IPS DF 19.7 (cell line): ENCODE measurements at regions not wholly inside any gene's neighbourhood (a gene's known extent, or its start where the extent isn't known, plus 50 kb on each side); places are given as distances from the start of the nearest gene placed in this dataset.
"Not testable (repeated sequence)": the region's sequence is repeated elsewhere in the genome, so short reads cannot be mapped to it uniquely, and the experiment has no call there.

Experiments
- DNase-seq: peaks from one replicate; pipeline ENCODE4 v3.0.0-alpha.2; 2013; ENCODE audit warnings: low read depth, low spot score

DNA sequence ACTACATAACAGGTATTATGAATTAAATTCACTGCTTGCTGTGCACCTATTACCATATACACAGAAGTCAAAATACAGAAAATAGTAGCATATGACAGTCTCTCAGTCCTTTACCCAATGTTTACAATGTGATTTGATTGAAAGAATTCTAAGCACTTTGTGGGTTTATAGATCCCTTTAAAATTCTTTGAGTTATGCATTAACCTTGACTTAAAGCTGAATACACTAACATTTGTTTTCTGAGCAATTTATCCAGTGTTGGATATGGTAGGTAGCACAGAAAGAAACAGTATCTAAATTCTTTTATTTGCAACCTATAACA is 230.8 kb upstream of the DDI1 start:
- no peak for DNase-seq

DNA sequence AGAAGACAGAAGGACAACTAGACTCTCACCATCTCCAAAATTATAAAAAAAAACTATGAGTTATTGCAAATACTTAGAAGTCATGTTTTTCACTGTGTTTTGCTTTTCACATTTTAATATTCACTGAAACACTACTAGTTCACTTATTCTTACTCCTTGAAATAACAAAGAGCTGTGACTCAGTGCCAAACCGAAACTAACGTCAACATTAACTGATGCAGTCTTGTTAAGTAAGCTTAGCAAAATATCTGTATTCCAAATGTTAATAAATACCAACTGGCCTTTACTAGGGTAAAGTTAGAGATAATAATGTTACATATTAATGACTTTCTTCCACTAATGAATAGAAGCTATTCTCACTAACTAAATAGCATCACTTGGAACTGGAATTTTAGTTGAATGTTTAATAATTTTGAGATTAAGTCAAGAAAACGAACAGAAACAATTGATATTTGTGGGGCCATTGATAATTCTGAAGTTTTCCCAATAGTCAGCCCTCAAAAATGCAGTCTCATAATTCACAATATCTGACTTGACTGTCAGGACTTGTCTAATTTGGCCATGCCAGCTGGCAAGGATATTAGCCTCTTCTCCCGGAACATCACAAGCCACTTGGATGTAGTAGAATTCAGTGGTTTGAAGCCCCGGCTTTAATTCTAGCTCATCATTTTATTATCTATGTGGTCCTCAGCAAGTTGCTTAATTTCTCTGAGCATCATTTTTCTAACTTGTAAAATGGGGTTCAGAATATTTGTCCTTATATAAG is 230.1 kb upstream of the DDI1 start:
- no peak for DNase-seq

DNA sequence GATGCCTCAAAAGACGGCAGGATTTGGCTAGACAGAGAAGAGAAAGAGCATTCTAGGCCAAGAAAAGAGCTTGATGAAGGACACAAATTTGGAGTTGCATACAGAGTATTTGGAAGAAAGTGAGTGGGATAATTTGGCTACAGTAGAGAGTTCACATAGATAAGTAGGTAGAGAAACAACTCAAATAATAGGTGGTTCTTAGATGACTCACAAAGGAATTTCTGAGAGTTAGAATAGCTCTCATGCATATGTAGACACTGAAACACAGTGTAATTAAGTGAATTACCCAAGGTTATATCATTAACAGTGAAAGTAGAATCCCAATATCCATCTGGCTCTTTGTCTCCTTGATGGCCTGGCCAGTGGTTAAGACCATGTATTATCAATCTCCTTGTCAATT is 228.6 kb upstream of the DDI1 start:
- DNase-seq: no peak

DNA sequence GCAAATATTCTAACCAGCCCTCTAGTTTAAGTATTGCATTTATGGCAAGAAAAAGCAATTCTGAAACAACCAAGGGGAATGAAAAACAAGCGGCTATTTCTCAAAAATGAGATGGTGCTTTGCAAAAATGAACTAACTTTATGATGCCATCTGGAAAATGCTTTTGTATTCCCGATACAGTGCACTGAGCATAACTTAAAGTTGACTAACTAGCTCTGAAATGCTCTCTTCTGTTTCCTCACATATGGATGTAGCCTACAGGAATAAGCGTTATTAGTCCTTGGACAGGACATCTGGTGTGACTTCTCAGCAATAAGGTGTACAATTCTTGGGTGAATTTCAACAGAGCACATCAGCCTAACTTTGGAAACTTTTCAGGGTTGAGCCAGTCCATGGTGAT is 228.2 kb upstream of the DDI1 start:
- DNase-seq: no peak

DNA sequence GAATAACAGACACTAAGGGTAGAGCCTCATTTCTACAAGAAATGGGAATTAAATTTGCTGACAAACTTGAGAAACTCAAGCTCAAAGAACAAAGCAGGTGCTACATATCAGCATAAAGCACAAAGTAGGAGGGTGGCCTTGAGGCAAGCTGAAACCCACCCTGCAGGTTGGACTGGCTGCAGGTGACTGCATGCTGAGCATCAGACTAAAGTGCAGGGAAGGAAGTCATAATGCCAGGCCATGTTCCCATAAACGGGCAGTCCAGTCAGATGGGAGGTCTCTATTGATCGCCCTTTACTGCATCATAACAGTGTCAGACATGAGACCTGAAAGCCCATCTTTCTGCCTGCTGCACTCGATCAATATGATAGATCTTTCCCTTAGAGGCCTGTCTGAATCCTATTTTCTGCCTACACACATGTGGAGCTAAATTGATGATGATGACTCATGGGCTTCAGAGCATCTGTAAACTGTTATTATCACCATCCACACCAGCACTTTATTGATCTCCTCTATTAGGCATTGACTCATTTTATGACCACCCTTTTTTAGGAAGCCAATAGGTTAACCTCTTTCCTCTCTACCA is 224.5 kb upstream of the DDI1 start:
- DNase-seq: no peak

DNA sequence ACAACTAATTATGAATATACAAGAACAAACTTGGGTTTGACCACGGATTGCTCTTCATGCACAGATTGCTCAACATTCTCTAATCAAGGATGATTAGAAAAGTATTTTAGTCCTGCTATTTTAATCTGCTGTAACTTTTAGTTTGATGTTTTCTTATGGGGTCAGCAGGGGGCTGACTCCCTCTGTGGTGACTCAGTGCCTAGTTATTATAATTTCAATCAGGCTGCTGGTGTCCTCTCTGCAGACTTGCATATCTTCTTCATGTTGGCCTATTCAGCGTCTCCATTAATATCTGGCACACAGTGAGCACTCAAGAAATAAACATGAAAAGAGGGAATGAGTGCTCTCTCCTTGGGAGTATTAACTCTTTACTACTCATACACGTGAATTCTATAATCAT is 223.8 kb upstream of the DDI1 start:
- DNase-seq: no peak

DNA sequence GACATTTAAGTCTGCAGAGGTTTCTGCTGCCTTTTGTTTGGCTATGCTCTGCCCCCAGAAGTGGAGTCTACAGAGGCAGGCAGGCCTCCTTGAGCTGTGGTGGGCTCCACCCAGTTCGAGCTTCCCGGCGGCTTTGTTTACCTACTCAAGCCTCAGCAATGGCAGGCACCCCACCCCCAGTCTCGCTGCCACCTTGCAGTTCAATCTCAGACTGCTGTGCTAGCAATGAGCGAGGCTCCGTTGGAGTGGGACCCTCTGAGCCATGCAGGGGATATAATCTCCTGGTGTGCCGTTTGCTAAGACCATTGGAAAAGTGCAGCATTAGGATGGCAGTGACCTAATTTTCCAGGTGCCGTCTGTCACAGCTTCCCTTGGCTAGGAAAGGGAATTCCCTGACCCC is 216.1 kb upstream of the DDI1 start:
- not testable (repeated sequence) for DNase-seq

DNA sequence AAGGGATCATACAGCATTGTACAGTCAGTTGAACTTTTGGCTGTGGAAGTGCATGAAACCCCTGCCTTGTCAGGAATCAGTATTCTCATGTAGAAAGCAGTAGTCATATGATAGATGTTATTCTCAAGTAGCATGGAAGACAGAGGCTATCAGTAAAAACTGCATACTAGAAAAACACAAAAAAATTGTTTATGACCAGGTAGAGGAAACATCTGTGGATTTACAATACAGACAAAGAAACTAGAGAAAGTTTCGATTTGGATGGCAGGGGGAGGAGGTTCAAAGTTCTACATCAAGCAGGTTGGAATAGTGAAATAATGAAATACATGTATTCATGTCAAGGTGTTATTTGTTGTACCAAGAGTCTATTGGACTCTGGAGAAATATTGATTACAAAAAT is 212.3 kb upstream of the DDI1 start:
- DNase-seq: no peak

DNA sequence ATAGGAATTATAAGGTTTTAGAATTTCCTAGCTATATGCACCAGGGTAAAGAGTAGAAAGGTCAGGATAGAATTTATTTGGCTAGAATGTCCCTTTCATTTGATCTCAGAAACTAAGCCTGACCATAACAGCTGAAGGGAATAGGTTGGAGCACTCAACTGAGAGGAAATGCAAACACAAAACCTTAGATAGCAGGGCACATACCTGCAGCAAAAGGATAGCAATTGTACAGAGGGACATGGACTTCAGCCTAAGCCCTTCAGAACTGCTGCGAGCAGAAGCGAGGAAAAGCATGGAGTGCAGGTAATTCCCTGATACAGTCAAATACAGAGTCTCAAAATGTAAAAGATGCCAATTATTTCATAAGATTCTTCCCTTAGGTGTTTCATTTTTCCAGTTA is 211.0 kb upstream of the DDI1 start:
- DNase-seq: no peak

DNA sequence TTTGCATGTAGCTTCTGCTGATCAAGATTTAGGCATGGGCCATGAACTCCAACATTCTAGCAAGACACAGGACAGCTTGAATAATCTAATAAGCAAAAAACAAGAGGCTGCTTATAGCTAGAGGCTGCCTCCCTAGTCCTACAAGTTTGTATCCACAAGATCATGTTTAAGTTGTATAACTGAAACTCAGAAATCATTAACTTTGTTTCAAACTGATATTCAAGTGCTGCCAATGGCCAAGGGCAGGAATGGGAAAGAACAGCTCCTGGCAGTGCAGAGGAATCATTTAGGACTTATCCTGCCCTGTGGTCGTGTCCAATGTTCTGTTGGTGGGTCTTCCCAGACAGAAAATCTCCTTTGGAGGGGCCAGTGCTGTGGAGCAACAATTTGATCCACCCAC is 209.6 kb upstream of the DDI1 start:
- no peak for DNase-seq

DNA sequence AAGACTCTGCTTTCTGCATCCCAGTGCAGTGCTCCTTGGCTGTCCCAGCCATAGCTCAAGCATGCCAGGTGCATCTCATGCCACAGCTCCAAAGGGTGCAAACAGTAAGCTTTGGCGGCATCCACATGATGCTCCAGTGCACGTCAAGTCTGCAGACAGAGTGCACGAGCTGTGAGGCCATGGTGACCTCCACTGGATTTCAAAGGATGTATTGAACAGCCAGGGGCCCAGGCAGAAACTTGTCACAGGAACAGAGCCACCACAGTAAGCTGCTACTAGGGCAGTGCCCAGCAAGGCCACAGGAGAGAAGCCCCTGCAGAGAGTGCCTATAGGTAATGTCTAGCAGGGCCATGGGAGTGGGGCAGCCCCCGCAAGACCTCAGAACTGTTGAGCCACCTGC is 206.8 kb upstream of the DDI1 start:
- DNase-seq: no peak

DNA sequence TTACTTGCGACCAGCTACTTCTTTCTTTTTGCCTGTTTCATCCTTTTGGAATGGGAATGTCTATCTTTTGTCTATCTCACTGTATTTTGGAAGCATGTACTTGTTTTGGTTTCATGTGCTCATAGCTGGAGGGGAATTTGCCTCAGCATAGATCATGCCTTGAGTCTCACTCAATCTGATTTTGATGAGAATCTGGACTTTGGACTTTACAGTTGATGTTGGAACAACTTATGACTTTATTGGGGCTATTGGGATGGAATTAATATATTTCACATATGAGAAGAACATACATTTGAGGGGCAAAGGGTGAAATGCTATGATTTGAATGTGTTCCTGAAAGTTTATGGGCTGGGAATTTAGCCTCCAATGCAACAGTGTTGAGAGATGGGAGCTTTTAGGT is 206.2 kb upstream of the DDI1 start:
- DNase-seq: no peak

DNA sequence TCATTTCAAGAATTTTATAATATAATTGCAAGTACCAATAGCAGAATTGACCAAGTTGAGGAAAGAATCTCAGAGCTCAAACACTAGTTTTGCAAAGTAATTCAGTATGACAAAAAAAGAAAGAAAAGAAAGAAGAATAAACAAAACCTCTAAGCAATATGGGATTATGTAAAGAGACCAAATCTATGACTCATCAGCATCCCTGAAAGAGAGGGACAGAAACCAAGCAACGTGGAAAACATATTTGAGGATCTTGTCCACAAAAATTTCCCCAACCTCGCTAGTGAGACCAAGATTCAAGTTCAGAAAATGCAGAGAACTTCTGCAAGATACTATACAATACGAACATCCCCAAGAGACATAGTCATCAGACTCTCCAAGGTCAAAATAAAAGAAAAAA is 203.7 kb upstream of the DDI1 start:
- no peak for DNase-seq

DNA sequence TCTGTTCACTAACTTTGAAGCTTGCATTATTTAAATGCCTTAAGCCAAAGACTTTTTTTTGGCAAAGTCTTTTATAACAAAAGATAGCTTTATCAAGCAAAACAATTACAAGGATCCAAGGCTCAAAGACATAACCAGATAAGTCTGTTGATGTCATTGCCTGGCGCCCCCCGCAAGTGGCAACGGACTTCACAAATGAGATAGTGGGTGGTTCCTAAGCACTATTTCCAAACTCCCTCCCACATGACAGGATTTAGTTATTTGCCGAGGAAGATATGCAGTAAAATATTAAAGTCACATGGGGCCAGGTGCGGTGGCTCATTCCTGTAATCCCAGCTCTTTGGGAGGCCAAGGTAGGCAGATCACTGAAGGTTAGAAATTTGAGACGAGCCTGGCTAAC is 194.2 kb upstream of the DDI1 start:
- DNase-seq: no peak

DNA sequence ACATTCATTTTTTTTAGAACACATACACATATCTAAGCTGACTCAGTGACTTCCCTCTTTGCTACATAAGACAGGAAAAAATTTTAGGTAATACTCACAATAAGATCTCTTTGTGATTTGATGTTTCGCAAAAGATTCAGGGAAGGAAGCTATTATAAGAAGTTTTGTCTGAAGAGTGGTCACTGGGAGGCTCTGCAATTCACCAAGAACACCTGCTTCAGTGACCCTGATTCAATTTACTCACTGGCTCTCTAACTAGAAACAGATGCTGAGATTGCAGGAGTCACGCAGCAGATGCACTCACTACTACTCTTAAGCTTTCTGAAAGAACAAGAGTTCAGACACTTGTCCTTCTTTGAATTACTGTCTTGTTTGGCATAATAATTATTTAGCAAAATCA is 193.6 kb upstream of the DDI1 start:
- no peak for DNase-seq

DNA sequence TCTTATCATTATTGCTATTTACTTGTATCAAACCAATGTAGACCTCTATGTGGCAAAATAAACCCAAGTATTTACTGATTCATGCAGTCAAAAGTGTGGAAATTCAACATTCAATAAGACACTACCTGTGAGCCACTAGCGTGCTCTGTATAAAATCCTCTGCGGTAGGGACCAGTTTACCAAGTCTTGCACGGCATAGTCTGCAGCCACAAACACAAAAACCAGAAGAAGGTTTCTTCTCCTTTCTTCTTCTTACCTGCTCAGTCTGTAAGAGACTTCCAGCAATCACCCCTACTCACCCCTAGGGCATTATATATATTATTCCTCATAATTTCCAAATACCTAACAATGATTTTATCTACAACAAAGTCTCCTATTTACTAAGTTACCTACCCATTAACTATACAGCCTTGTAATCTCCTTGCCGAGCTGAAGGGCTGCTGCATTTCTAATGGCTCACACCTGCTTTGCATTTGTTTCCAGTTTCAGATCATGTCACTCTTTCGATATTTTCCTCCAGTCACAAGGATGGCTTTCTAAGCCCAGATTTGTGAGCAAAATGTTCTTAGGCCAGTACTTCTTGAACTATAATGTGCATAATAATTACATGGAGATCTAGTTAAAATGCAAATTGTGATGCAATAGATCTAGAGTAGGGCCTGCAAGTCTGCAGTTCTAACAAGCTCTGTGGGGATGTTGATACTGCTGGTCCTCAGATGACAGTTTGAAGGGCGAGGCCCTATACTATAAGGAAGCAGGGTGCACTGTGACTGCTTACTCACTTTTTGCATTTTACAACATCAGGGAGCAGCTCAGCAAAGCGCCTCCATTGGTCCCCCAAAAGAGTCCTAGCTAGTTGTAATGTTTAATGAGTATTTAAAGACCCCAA is 191.9 kb upstream of the DDI1 start:
- DNase-seq: no peak

DNA sequence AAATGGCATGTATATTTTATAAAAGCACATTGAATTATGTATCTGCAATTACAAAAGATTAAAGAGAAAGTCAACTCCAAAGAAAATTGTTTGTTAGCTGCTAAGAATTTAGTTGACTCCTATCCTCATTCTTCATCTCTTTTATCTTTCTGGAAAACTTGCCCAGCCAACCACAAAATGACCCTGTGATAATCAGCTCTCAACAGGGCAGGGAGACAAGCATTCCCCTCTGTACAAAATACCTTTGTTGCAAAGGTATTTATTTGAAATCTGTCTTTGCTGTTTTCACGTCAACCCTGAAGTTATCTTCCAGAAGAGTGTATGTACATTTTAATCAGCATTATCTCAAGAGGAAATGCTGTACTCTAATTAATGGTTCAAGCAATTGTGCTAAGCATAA is 191.1 kb upstream of the DDI1 start:
- DNase-seq: no peak

DNA sequence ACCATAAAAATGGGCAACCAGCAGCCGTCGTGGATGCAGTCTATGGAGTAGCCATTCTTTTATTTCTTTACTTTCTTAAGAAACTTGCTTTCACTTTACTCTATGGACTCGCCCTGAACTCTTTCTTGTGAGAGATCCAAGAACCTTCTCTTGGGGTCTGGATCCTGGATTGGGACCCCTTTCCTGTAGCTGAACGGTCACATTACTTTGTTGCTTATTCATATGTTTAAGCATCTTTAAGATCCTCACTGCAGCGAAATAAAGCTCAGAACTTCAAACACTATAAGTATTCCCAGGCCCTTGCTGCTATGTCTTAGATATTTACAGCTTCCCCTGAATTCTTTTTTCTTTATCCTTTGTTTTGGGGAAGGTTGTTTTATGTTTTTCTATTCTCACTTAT is 187.8 kb upstream of the DDI1 start:
- DNase-seq: no peak

DNA sequence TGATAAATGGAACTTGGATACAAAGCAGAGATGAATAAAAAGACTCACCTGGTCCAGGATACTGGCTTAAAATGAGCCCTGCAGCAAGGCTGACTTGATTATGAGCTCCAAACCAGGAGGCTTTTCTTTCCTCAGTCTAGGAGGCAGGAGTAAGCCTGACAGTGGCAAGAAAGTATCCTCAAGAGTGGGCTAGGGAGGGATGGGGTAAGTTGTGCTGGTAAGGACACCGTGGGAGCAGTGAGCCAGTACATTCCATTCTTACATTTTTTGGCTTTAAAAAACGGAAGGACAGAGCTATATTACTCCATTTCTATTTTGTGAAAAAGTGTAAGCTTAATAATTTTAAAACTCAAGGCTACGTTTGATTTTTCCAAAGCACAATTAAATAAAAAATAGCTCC is 187.1 kb upstream of the DDI1 start:
- DNase-seq: no peak

DNA sequence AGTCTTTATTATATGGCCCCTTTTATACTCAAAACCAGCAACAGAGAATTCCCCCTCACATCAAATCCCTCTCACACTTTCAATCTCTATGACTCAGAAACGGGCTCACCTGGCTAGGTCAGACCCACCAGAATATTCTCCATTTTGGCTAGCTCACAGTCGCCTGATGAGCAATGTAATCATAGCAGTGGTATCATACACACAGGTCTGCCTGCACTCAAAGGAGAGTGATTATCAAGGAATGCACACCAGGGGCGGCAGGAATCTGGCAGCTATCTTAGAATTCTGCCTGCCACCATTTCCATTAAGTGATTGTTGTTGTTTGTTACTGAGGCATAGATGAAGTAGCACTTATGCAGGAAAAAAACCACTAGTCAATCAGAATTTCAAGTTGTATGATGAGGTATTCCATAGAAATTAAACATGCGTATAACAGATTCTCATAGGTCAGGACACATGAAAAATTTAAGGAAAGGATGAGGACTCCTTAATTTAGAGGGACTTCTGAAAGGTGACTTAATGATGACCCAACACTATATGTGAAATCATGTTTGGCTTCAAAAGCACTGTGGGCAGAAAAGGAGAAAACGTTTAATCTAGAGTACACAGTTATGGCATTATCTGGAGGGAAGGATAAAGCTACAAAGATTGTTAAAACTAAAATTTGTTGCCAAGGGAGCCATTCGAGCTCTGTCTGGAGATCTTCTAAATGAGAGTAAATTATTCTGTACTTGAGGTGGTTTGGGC is 185.8 kb upstream of the DDI1 start:
- no peak for DNase-seq

DNA sequence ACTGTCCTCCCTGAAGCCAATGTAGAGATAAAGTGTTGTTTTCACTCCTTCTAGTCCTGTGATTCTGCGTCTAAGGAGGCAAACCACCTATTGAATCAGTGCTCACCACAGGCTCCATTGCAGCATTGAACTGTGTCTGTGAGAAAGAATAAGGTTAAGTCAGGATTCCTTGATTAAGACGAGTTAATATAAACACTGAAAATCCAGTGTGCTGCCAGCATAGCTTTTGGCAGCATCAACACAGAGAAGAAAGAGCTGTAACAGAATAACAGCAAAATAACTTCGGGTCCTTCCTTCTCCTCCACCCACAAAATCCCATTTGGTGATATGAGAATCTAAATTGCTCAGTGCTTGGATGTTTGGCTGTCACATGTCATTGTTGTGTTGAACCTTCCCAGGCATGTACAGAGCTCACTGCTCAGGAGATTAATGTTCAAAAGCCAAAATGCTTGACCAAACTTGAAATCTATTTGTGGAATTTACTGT is 185.2 kb upstream of the DDI1 start:
- DNase-seq: no peak
